ENCODE measurements at regions not wholly inside any gene's neighbourhood (a gene's known extent, or its start where the extent isn't known, plus 50 kb on each side); places are given as distances from the start of the nearest gene placed in this dataset.
"Not testable (repeated sequence)": the region's sequence is repeated elsewhere in the genome, so short reads cannot be mapped to it uniquely, and the experiment has no call there.

DNA sequence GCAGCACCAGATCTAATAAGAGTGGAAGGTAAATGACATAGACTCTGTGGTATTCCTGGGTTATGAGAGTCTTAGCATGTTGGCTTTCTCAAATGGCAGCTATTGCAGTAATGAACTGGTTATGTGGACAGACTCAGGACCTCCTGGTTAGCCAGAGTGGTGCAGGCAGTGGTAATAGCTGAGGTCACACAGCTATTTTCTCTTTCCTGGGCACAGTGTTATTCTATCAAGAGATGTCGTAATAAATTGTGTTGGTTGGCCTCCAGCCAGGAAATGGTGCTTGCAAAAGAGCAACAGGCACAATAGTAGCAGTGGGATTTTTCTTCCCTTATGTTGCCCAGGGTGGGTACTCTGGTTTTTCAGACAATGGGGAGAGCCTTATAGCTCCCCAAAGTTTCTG is 279.2 kb upstream of the FGF16 start:
- no peak for DNase-seq

DNA sequence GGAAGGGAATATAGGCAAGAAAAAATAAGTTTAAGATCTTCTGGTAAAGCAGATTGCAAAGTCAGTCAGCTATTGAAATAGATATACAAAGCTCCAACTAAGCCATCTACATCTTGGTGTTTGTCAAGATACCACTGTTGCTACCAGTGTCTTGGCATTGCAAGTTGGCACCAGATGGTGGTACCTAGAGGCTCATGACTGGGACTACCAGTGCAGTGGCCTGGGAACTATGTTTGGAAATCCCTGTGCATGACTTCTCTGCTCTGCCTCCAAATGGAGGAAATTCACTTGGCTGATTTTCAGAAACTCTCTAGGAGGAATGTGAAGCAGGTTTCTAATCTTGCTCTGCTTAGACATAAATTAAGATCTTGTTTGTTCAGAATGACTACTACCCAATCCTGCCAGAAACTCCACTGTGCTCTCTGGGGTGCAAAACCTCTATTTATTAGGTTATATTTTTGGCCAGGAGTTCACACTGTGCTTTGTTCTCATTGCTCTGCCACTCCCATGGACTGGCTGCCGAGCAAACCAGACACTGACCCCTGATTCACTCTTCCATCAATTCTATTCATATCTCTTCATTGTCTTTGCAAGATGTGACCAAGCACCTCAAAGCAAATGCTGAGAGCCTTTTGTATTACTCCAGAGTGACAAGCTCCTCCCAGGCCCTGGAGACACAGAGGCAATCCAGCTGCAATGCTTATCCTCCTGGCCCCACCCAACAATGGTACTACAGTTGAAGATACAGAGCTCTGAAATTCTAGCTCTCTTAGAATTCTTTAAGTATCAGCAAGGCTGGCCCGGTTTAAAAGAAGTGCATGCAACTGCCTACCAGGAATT is 272.3 kb upstream of the FGF16 start:
- no peak for DNase-seq

DNA sequence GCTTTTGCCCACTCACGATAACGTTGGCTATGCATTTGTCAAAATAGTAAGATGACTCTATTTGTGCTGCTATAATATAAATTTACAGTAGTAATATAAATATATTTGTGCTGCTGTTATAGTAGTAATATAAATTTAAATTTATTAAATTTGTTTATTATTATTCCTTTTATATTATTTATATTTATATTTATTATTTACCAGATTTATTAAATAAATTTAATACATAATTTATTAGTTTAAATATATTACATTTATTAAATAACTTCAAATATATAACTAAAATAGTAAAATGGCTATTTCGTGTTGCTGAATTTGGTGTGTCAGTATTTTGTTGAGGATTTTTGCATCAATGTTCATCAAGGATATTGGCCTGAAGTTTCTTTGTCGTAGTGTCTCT is 246.5 kb upstream of the FGF16 start:
- no peak for DNase-seq

DNA sequence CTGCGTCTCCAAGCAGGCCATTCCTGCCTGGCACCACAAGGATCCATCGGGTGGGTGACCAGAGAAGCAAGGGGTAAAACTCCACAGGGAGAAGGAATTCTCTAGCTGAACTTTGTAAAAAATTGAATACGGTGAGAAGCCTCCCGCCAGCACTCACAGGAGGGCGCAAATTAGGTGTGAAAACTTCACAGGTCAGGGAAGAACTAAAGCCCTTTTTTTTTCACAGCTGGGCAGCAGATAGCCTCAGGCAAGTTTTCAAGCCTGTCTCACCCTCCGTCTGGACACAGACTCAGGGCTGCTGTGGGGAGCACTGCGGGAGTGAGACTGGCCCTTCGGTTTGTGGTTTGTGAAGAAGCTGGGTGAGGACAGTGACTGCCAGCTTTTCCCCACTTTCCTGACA is 224.1 kb upstream of the FGF16 start:
- DNase-seq, result no peak

DNA sequence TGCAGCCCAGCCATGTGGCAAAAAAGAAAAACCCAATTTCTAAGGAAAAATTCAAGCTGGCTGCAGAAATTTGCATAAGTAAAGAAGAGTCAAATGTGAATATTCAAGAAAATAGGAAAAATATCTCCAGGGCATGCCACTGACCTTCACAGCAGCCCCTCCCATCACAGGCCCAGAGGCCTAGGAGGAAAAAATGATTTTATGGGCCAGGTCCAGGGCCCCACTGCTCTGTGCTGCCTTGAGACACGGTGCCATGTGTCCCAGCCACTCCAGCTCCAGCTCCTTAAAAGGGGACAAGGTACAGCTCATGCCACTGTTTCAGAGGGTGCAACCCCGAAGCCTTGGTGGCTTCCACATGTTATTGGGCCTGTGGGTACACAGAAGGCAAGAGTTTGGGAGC is 182.7 kb upstream of the FGF16 start:
- no peak for DNase-seq

DNA sequence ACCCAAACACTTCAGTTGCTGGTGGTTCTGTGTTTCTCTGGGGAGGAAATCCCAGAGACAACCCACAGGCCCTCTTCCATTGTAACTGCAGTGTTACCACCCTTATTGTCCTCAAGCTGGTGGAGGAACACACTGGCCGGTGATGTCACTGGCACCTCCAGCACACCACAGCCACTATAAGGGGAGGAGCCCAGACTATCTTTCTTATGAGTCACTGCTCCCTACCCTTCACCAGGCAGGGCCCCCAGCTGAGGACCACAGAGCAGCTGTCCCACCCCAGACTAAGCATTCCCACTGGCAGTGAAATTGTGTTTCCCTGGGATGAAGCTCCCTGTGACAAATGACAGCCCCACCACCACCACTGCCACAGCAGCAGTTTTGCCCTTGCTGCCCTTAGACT is 171.8 kb upstream of the FGF16 start:
- DNase-seq, result no peak

DNA sequence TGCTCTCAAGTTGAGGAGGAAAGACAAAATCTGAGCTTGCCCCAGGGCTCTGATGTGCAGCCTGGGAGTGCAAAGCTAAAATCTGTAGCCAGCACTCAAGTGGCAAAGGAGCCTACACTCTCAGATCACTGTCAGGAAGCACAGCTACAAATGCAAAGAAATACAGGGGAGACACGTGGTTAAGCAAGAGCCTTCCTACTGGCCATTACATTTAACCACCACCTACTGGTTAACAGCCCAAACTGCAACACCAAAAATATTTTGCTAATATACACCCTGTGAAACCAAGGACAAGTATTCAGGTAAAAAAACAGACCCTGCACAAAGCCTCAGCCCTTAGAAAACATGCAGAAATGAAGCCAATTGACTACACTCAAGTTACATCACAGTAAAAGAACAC is 170.4 kb upstream of the FGF16 start:
- DNase-seq, result no peak

DNA sequence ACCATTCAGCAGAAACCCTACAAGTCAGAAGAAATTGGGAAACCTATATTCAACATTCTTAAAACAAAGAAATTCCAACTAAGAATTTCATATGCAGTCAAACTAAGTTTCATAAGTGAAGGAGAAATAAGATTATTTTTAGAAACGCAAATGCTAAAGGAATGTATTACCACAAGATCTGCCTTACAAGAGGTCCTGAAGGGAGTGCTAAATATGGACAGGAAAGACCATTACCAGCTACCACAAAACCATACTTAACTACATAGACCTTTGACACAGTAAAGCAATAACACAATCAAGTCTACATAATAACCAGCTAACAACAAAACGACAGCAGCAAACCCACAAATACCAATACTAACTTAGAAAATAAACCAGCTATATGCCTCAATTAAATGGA is 169.3 kb upstream of the FGF16 start:
- DNase-seq, result no peak

DNA sequence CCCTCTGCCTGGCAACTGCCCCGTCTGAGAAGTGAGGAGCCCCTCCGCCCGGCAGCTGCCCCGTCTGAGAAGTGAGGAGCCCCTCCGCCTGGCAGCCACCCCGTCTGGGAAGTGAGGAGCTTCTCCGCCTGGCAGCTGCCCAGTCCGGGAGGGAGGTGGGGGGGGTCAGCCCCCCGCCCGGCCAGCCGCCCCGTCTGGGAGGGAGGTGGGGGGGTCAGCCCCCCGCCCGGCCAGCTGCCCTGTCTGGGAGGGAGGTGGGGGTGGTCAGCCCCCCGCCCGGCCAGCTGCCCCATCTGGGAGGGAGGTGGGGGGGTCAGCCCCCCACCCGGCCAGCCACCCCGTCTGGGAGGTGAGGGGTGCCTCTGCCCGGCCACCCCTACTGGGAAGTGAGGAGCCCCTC is 167.8 kb upstream of the FGF16 start:
- not testable (repeated sequence) for DNase-seq

DNA sequence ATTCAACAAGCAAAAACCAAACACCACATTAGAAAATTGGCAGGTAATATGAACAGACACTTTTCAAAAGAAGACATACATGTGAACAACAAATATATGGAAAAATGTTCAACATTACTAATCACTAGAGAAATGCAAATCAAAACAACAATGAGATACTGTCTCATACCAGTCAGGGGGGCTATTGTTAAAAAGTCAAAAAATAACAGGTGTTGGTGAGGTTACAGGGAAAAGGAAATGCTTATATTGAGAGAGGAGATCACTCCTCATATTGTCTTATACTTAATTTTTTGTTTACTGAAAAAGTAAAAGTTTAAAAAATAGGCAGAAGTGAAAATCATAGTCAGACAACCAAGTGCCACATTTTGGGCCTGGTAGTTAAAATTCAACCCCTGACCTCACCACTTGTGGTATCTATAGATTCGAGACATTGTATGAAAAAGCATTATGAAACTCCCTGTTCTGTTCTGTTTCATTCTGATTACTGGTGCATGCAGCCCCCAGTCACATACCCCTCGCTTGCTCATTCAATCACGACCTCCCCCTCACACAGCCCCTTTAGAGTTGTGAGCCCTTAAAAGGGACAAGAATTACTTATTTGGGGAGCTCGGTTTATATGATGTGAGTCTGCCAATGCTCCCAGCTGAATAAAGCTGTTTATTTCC is 153.7 kb upstream of the FGF16 start:
- no peak for DNase-seq

DNA sequence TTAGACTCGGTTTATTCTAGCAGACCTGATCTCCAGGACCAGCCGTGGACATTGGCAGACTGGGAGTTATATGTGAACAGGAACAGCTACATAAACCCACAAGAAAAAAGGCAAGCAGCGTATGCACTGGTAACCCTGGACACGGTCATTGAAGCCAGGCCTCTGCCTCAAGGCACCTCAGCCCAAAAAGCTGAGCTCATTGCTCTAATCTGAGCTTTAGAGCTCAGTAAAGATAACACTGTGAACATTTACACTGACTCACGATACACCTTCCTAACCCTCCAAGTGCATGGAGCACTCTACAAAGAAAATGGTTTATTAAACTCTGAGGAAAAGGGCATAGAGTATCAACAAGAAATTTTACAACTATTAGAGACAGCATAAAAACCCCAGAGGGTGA is 148.9 kb upstream of the FGF16 start:
- DNase-seq, result no peak

DNA sequence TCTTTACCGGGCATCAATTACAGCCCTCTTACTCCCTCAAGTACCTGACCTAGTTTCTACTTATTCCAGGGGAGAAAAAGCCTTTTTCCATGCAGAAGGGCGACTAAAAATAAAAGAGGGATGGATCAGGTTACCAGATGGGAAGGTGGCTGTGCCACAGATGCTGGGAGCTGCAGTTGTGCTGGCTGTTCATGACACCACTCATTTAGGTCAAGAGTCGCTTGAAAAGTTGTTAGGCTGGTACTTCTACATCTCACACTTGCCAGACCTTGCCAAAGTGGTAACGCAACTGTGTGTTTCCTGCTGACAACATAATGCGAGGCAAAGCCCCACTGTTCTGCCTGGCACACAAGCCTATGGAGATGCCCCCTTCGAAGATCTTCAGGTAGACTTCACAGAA is 148.4 kb upstream of the FGF16 start:
- DNase-seq, result no peak

DNA sequence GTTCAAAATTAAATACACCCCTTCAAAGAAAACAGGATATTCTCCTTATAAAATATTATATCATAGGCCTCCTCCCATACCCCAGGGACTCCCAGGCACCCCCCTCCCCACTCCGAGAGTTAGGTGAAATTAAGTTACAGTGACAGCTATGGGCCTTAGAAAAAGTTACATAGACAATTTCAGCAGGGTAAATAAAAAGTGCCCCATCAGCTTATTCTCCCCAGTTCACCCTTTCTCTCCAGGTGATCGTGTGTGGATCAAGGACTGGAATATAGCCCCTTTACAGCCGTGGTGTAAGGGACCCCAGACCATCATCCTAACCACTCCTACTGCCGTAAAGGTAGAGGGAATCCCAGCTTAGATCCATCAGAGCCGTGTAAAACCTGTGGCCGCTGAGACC is 147.6 kb upstream of the FGF16 start:
- no peak for DNase-seq

DNA sequence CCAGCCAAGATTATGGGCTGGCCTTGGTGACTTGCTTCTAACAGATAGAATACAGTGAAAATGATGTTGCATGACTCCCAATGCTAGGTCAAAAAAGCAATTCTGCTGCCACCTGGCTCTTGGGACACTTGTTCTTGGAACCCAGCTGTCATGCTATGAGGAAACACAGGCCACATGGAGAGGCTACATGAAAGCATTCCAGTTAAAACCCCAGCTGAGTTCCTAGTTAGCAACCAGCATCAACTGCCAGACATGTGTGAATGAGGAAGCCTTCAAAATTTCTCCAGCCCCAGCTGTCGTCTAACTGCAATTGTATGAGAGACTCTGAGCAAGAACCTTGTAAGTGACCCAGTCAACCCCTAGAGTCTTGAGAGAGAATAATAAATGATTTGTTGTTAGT is 105.2 kb upstream of the FGF16 start:
- no peak for DNase-seq

DNA sequence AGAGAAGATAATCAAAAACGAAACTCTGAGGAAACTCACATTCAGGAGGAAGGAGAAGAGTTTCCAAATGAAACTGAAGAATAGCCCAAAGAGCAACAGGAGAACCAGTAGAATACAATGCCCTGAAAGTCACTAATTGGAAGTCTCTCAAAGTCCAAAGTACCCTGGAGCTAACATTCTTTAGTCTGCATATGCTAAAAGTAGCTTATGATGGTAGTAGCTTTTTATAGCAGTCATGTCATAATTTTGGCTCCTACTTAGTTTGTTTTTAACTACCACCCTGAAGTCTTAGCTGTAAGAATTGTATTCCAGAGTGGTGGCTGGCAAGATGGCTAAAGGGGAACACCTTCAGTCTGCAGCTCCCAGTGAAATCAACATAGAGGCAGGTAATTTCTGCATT is 100.3 kb upstream of the FGF16 start:
- no peak for DNase-seq

DNA sequence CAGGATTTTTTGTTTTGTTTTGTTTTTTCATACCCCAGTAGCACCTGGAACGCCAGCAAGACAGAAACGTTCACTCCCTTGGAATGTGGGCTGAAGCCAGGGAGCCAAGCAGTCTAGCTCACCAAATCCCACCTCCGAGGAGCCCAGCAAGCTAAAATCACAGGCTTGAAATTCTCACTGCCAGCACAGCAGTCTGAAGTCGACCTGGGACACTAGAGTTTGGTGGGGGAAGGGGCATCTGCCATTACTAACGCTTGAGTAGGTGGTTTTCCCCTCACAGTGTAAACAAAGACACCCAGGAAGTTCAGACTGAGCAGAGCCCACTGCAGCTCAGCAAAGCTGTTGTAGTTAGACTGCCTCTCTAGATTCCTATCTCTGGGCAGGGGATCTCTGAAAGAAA is 99.6 kb upstream of the FGF16 start:
- no peak for DNase-seq

DNA sequence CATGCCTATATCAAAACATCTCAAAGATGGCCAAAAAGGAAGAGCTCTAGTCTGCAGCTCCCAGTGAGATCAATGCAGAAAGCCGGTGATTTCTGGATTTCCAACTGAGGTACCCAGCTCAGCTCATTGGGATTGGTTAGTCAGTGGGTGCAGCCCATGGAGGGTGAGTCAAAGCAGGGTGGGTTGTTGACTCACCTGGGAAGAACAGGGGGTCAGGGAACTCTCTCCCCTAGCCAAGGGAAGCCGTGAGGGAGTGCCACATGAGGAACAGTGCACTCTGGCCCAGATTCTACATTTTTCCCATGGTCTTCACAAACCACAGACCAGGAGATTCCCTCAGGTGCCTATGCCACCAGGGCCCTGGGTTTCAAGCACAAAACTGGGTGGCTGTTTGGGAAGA is 57.3 kb upstream of the FGF16 start:
- DNase-seq, result no peak

DNA sequence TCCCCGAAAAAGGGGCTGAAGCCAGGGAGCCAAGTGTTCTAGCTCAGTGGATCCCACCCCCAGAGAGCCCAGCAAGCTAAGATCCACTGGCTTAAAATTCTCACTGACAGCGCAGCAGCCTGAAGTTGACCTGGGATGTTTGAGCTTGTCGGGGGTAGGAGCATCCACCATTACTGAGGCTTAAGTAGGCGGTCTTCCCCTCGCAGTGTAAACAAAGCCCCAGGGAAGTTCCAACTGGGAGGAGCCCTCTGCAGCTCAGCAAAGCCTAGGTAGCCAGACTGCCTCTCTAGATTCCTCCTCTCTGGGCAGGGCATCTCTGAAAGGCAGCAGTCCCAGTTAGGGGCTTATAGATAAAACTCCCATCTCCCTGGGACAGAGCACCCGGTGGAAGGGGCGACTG is 56.8 kb upstream of the FGF16 start:
- DNase-seq, result not testable (repeated sequence)

DNA sequence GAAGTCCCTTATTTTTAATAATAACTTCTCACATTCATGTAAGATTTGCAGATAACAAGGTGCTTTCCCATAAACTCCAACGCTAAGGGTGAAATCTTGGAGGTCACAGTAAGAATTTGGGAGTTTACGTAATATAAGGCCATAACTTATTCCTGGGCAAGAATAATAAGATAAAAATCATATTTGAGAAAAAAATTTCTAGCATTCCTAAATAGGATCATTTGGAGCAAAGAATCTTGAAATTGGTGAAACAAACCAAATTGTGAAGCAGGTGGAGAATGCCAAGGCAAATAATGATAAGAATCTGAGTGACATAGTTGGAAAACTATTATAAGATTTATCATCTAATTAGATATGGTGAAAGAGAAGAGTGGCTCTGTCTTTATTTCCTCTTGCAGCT is 50.4 kb upstream of the FGF16 start:
- DNase-seq, result no peak

Measured in NCI-H1694 treated with DMSO at 0.1 percent for 48 hours (cell line).